DMS 273 (cell line): ENCODE measurements at regions not wholly inside any gene's neighbourhood (a gene's known extent, or its start where the extent isn't known, plus 50 kb on each side); places are given as distances from the start of the nearest gene placed in this dataset.
"Not testable (repeated sequence)": the region's sequence is repeated elsewhere in the genome, so short reads cannot be mapped to it uniquely, and the experiment has no call there.

Source experiments
- DNase-seq: peaks from one replicate; lab custom pipeline; 2025; ENCODE audit not compliant: unreplicated experiment; lab: John Stamatoyannopoulos, UW

GRCh38 chr3:104291437-104291851, 1075.3 kb upstream of the ALCAM start:
- DNase-seq, result no peak

DNA sequence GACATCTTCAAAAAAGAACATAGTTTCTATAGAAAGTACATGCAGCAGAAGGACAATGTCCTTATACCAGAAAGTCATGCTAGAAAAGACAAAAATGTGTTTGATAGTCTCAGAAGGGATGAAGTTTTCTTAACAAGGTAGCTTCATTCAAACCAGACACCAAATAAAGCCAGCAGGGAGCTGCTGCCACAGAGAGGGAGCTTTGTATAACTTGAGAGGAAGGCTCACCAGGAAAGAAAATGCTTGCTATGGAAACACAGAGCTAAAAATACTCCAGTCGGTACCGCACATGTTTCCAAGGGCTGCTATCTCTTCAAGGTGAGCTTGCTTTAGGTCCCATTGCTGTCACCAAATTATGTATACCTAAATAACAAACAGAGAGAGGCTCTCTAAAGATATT, 1074.8 kb upstream of the ALCAM start:
- no peak for DNase-seq

DNA sequence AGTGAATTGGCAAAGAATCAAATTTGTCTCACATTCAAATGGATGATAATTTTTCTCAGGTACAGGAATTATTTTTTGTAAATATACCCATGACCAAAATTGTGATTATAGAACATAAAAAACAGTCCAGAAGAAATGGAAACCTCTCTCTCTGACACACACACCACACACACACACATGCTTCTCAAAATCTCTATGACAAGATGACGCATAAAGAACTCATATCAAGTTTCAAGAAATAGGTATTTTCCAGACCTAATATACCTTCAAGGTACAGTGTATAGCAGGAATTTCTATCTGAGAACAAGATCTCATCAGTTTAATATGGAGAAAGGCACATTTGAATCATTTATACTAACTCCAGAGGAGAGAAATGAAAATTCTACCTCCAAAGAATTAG, 1069.1 kb upstream of the ALCAM start:
- DNase-seq, result no peak

DNA sequence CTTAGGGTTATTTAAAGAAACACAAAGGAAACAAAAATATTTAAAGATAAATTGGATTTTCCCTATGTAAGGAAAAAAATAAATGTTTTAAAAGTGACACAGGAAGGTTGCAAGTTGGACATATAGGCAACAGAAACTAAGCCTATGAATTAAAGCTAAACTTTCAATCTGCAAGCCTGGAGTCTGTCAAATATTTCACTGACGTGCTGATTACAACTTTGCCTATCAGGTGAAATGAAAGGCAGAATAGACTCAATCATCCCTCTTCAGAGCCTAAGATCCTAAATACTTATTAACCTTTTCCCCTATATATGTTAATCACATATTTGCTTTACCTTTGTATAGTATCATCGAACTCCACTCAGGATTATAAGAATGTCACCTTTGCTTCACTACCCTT, 1068.0 kb upstream of the ALCAM start:
- DNase-seq, result no peak

DNA sequence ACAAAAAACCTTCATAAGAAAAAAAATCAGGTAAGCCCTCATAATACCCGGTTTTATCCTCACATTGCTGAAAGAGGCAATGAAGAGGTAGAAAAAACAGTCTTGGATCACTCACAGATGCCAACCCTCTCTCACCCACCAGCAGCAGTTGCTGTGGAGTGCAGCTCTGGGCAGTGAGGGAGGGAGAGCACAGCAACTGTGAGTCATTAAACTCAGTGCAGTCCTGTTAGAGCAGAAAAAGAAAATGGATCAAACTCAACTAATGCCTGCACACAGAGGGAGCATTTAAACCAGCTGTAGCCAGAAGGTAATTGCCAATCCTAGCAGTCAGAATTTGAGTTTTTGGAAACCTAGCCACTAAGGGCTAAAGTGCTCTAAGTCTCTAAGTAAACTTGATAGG, 1050.6 kb upstream of the ALCAM start:
- no peak for DNase-seq

DNA sequence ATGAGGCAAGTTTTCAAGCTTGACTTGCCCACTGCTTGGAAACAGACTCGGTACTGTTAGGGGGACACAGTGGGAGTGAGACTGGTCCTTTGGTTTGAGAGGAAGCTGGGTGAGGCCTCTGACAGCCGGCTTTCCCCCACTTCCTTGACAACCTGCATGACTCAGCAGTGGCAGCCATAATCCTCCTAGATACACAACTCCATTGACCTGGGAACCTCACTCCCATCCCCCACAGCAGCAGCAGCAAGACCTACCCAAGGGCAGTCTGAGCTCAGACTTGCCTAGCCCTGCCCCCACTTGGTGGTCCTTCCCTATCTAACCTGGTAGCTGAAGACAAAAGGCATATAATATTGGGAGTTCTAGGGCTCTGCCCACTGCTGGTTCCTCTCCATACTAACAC, 1043.5 kb upstream of the ALCAM start:
- DNase-seq, result no peak

- no peak for DNase-seq
Observed at GRCh38 chr3:104347291-104347690, 1019.4 kb upstream of the ALCAM start.

- no peak for DNase-seq
Observed at GRCh38 chr3:104349836-104350235, 1016.9 kb upstream of the ALCAM start.

DNA sequence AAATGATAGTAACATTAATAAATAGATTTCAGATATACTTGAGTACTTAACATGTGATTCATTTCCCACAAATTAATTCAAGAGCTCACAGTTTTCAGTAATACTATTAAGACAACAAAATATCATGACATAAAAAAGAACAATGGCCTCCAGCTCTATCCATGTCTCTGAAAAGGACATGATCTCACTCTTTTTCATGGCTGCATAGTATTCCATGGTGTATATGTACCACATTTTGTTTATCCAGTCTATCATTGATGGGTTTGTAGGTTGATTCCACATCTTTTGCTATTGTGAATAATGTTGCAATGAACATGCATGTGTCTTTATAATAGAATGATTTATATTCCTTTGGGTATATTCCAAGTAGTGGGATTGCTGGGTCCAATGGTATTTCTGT, 1012.8 kb upstream of the ALCAM start:
- no peak for DNase-seq

DNA sequence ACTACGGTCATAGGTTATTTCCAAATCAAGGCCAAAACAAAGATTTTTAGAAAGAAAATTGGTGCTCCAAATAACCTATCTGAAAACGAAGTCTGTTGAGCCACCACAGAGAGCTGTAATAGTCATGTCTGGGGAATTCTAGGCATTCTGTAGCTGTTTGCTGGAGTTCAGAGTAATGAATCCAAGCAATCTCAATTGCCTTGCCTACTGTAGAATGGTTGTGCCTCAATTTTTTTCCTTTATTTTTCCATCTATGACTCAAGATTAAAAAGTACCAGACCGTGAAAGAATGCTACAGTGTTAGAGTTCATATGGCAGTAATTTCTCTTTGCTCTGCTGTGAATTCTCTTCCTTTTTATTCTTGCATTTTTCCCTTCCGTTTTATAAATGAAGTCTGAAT, 1007.2 kb upstream of the ALCAM start:
- no peak for DNase-seq

GRCh38 chr3:104360038-104360437, 1006.7 kb upstream of the ALCAM start:
- no peak for DNase-seq

- DNase-seq, result not testable (repeated sequence)
Observed at GRCh38 chr3:104361748-104362147, 1005.0 kb upstream of the ALCAM start.

DNA sequence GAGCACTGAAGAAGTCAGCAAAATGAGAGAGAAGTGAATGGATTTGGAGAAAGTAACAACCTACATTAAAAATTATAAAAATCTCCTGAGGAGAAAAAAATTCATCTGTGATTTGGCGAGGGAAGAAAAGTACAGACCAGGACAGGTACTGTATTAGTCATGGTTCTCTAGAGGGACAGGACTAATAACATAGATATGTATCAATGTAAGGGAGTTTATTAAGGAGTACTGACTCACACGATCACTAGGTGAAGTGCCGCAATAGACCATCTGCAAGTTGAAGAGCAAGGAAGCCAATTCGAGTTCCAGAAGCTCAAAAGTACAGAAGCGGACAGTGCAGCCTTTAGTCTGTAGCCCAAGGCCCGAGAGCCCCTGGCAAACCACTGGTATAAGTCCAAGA, 1004.4 kb upstream of the ALCAM start:
- no peak for DNase-seq

GRCh38 chr3:104367000-104367399, 999.7 kb upstream of the ALCAM start:
- no peak for DNase-seq

DNA sequence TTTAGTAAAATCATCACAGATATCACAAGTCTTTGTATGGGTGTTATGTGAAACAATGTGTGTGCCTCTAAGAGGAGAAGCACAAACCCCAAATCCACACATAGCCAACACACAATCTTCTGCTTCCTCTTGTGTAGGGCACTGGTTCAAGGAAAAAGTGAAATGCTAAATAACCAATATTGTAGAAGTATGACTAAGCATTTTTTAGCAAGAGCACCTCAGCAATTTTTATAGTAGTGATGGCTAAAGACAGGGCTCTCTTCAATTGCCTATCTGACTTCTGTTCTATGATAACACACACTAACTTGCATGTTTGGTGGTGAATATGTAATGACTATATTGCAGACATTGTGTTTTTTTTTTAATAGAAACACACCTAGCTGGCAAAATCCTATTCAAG, 997.9 kb upstream of the ALCAM start:
- no peak for DNase-seq

DNA sequence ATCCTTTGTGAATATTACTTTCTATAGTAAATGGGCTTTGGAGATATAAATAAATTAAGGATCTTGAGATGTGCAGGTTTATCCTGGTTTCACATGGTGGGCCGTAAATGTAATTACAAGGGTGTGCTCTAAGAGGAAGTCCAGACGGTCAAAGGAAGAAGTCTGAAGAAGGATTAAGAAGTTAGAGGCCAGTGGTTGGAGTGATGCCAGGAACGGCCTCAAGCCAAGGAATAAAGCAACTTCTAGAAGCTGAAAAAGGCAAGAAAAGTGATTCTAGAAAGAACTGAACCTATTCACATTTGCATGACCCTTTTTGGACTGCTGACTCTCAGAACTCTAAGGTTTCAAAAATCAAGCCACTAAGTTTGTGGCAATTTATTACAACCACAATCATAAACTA, 981.3 kb upstream of the ALCAM start:
- no peak for DNase-seq

- DNase-seq, result no peak
Observed at GRCh38 chr3:104388619-104389018, 978.1 kb upstream of the ALCAM start.

DNA sequence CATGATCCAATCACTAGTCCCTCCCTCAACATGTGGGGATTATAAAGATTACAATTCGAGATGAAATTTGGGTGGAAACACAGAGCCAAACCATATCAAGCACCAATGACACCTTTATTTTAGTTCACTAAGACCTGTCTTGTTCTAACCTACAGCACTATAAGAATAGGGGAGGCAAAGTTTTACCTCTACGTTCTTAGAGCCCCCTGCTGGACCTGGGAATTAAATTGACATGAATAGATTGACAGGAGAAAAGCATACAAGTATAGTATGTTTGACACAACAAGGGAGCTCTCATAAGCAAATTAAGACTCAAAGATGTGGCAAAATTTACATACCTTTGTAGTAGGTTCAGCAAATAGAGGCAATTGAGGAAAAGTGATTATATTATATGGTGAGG, 974.4 kb upstream of the ALCAM start:
- DNase-seq, result peak; percentile 33

DNA sequence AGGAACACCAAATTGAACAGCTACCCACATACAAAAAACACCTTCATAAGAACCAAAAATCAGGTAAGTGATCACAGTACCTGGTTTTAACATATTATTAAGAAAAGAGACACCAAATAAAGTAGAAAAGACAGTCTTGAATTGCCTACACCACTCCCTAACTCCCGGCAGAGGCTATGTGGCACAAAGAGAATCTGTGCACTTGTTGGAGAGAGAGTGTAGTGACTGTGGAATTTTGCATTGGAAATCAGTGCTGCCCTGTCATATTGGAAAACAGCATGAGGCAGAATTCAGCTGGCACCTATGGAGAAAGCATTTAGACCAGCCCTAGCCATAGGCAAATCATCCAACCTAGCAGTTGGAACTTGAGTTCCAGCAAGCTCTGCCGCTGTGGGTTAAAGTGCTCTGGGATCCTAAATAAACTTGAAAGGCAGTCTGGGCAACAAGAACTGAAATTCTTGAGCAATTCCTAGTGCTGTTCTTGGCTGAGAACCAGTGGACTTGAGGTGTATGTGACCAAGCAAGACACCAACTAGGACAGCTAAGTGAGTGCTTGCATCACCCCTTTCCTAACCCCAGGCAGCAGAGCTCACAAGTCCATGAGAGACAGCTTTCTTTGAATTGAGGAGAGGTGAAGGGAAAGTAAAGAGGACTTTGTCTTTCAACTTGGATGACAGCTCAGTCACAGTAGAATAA, 969.6 kb upstream of the ALCAM start:
- no peak for DNase-seq

- DNase-seq, result no peak
Observed at GRCh38 chr3:104397713-104398112, 969.0 kb upstream of the ALCAM start.

DNA sequence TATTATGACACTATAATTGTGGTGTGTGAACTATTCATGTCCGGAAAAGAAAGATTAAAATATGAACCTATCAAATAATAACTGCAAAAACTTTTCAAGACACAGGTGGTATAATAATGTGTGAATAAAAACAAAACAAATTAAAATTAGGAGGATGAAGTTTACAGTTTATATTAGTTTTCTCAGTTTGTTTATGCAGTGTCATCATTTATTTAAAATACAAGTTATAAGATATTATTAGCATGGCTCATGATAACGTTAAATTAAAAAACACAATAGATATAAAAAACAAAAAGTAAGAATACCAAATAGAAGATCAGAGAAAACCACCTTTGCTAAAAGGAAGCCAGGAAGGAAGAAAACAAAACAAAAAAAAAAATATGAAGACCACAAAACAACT, 963.8 kb upstream of the ALCAM start:
- DNase-seq, result no peak

- DNase-seq, result no peak
Observed at GRCh38 chr3:104411757-104412156, 955.0 kb upstream of the ALCAM start.
